OCI-LY3 (cell line): ENCODE measurements at regions not wholly inside any gene's neighbourhood (a gene's known extent, or its start where the extent isn't known, plus 50 kb on each side); places are given as distances from the start of the nearest gene placed in this dataset.

Source experiments
- CTCF ChIP-seq: fragments of 200-600, 300-600 bp; sonication (generic); IDR thresholded peaks from 2 replicates; pipeline ENCODE4 v1.5.1; 2014; ENCODE audit warnings: antibody characterized with exemption, low read length, low read depth
- EZH2phosphoT487 ChIP-seq: fragments of 200-600 bp; shearing (Covaris generic); IDR thresholded peaks from 2 replicates; pipeline ENCODE4 v1.6.1; 2018; ENCODE audit warnings: antibody characterized with exemption, mixed run types, low read depth

GRCh38 chr16:64539811-64540371 is 582.0 kb downstream of the CDH11 start:
- TF ChIP-seq CTCF (no peak), EZH2phosphoT487 (no peak)
